CD14-positive monocyte (primary cell): ENCODE measurements at regions not wholly inside any gene's neighbourhood (a gene's known extent, or its start where the extent isn't known, plus 50 kb on each side); places are given as distances from the start of the nearest gene placed in this dataset.

Source experiments
- DNase-seq, 3 donors: peaks; one replicate each; pipeline ENCODE4 v3.0.0-alpha.2; 2011 to 2022
- H2AFZ ChIP-seq: 2 replicates; pipeline ENCODE4 v1.6.0; 2012; ENCODE audit warnings: mild to moderate bottlenecking, low read depth, low read length, inconsistent platforms; ENCODE audit not compliant: insufficient read depth, poor library complexity, severe bottlenecking
- H3K27ac ChIP-seq, 2 donors: 1 replicate in 1 of 2; 2 replicates in 1 of 2; pipeline ENCODE4 v1.5.1; 2012 to 2013; ENCODE audit warnings: low read length in 2 of 2, control low read depth in 1 of 2, inconsistent platforms in 1 of 2, low read depth in 1 of 2, mild to moderate bottlenecking in 1 of 2
- H3K27me3 ChIP-seq, 2 donors: one replicate each; pipeline versions ENCODE4 v1.6.0 to v1.6.1; 2011 to 2013; ENCODE audit warnings: low read length in 2 of 2; ENCODE audit not compliant: control insufficient read depth in 2 of 2, insufficient read depth in 2 of 2
- H3K36me3 ChIP-seq, 2 donors: replicated peaks in 1 of 2; 1 replicate in 1 of 2; 2 replicates in 1 of 2; pipeline versions ENCODE4 v1.5.1 to v1.6.1; 2012 to 2013; ENCODE audit warnings: low read length in 2 of 2, control low read depth in 1 of 2, inconsistent platforms in 1 of 2, mild to moderate bottlenecking in 1 of 2; ENCODE audit not compliant: insufficient read depth in 2 of 2, control insufficient read depth in 1 of 2
- H3K4me1 ChIP-seq, 2 donors: 1 replicate in 1 of 2; 2 replicates in 1 of 2; pipeline versions ENCODE4 v1.5.1 to v1.6.1; 2012 to 2013; ENCODE audit warnings: low read length in 2 of 2, control low read depth in 1 of 2, inconsistent platforms in 1 of 2, mild to moderate bottlenecking in 1 of 2, moderate library complexity in 1 of 2; ENCODE audit not compliant: insufficient read depth in 2 of 2, control insufficient read depth in 1 of 2
- H3K4me2 ChIP-seq: replicated peaks from 2 replicates; pipeline ENCODE3; 2012; ENCODE audit warnings: low read length, moderate library complexity, mild to moderate bottlenecking; ENCODE audit not compliant: poor library complexity, severe bottlenecking; ENCODE audit errors: extremely low read depth
- H3K4me3 ChIP-seq, 3 experiments: fragments of 200-600 bp in 1 of 3; sonication (generic) in 1 of 3; replicated peaks in 1 of 3; 1 replicate in 2 of 3; 2 replicates in 1 of 3; pipeline ENCODE4 v1.5.1; 2011 to 2013; ENCODE audit warnings: low read length in 3 of 3, mild to moderate bottlenecking in 3 of 3, control low read depth in 2 of 3, low read depth in 2 of 3, inconsistent platforms in 1 of 3, moderate library complexity in 1 of 3
- H3K79me2 ChIP-seq: 2 replicates; pipeline ENCODE4 v1.6.0; 2012; ENCODE audit warnings: mild to moderate bottlenecking, control low read depth, inconsistent platforms, low read length, moderate library complexity; ENCODE audit not compliant: insufficient read depth
- H3K9ac ChIP-seq: 2 replicates; pipeline ENCODE4 v1.6.0; 2017; ENCODE audit warnings: low read length, mild to moderate bottlenecking; ENCODE audit not compliant: insufficient read depth, poor library complexity, severe bottlenecking
- H3K9me3 ChIP-seq, 2 donors: replicated peaks in 1 of 2; 1 replicate in 1 of 2; 2 replicates in 1 of 2; pipeline versions ENCODE4 v1.5.1 to v1.6.1; 2012 to 2013; ENCODE audit warnings: low read length in 2 of 2, control low read depth in 1 of 2; ENCODE audit not compliant: control insufficient read depth in 1 of 2, insufficient read depth in 1 of 2
- H4K20me1 ChIP-seq: 2 replicates; pipeline ENCODE4 v1.6.0; 2012; ENCODE audit warnings: mild to moderate bottlenecking, low read length, control low read depth, moderate library complexity; ENCODE audit not compliant: insufficient read depth
- H3K27ac Mint-ChIP-seq, 7 donors: one replicate each; pipeline ENCODE4 v1.8.0; 2020; ENCODE audit warnings: mild to moderate bottlenecking in 7 of 7, mixed read lengths in 7 of 7, moderate library complexity in 6 of 7, inconsistent platforms in 2 of 7
- H3K27me3 Mint-ChIP-seq, 3 donors: one replicate each; pipeline ENCODE4 v1.8.0; 2021 to 2022; ENCODE audit warnings: low read depth in 3 of 3, mild to moderate bottlenecking in 3 of 3, mixed read lengths in 3 of 3, moderate library complexity in 3 of 3, inconsistent platforms in 1 of 3
- H3K36me3 Mint-ChIP-seq, 2 donors: one replicate each; pipeline ENCODE4 v1.8.0; 2020; ENCODE audit warnings: mixed read lengths in 2 of 2, inconsistent platforms in 1 of 2, mild to moderate bottlenecking in 1 of 2
- H3K4me1 Mint-ChIP-seq: one replicate; pipeline ENCODE4 v1.8.0; 2020; ENCODE audit warnings: mild to moderate bottlenecking, mixed read lengths
- H3K4me3 Mint-ChIP-seq, 2 donors: one replicate each; pipeline ENCODE4 v1.8.0; 2020; ENCODE audit warnings: mild to moderate bottlenecking in 2 of 2, mixed read lengths in 2 of 2, moderate library complexity in 1 of 2
- H3K9me3 Mint-ChIP-seq, 7 donors: one replicate each; pipeline ENCODE4 v1.8.0; 2020 to 2022; ENCODE audit warnings: mixed read lengths in 7 of 7, mild to moderate bottlenecking in 6 of 7, moderate library complexity in 6 of 7, inconsistent platforms in 2 of 7
- WGBS: methylation state at CpG from one replicate; pipeline ENCODE4 v1.1.5; 2013; ENCODE audit warnings: missing lambda C conversion rate; ENCODE audit not compliant: insufficient coverage; 5-methylcytosine and 5-hydroxymethylcytosine counted together
- intact Hi-C, 2 donors: fragments of 100-400 bp; cut with micrococcal nuclease; formaldehyde crosslinking; loops; one replicate each; pipeline versions ENCODE4 v1.15.0 to v1.15.1; 2023
- TF ChIP-seq, protein P1 (sequence below): fragments of 200-600 bp; IDR thresholded peaks from one replicate; pipeline ENCODE4 v1.8.0; 2022; ENCODE audit warnings: antibody characterized with exemption, mild to moderate bottlenecking

- 50% methylated on average over 2 of the region's 2 CpGs for WGBS
- peaks cover 0 to 3% of the 10 kb centered on the region in 2 donors for H3K4me1 ChIP-seq
- H3K9me3 Mint-ChIP-seq: peaks cover 0 to 8% (median 2%) of the 10 kb centered on the region in 7 donors
- intact Hi-C loops: no loop called here
- no peaks in the 10 kb centered on the region for H3K27me3 ChIP-seq
- no peak overlapping the region for H3K4me3 Mint-ChIP-seq
- no peak overlapping the region for H3K9ac ChIP-seq
- TF ChIP-seq, protein P1, sequence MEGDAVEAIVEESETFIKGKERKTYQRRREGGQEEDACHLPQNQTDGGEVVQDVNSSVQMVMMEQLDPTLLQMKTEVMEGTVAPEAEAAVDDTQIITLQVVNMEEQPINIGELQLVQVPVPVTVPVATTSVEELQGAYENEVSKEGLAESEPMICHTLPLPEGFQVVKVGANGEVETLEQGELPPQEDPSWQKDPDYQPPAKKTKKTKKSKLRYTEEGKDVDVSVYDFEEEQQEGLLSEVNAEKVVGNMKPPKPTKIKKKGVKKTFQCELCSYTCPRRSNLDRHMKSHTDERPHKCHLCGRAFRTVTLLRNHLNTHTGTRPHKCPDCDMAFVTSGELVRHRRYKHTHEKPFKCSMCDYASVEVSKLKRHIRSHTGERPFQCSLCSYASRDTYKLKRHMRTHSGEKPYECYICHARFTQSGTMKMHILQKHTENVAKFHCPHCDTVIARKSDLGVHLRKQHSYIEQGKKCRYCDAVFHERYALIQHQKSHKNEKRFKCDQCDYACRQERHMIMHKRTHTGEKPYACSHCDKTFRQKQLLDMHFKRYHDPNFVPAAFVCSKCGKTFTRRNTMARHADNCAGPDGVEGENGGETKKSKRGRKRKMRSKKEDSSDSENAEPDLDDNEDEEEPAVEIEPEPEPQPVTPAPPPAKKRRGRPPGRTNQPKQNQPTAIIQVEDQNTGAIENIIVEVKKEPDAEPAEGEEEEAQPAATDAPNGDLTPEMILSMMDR: no peak
- no peak for DNase-seq
- H4K20me1 ChIP-seq: no peaks in the 10 kb centered on the region
- H3K36me3 Mint-ChIP-seq: no peaks in the 10 kb centered on the region
- no peak overlapping the region for H3K4me2 ChIP-seq
- H3K27ac ChIP-seq: no peak overlapping the region
- no peak overlapping the region for H2AFZ ChIP-seq
- H3K27ac Mint-ChIP-seq: no peak overlapping the region
- H3K36me3 ChIP-seq: no peaks in the 10 kb centered on the region
- H3K9me3 ChIP-seq: no peaks in the 10 kb centered on the region
- no peaks in the 10 kb centered on the region for H3K79me2 ChIP-seq
- peaks cover 6% of the 10 kb centered on the region for H3K4me1 Mint-ChIP-seq
- H3K27me3 Mint-ChIP-seq: no peaks in the 10 kb centered on the region
- no peak overlapping the region for H3K4me3 ChIP-seq
These were observed 153.7 kb upstream of the ABI3BP start for GRCh38 chr3:101146946-101147345.

GRCh38 chr3:101144105-101144504 lies 150.9 kb upstream of the ABI3BP start:
- H2AFZ ChIP-seq: no peak overlapping the region
- Mint-ChIP-seq H3K36me3 (no peaks in the 10 kb centered on the region), H3K27ac (no peak overlapping the region), H3K27me3 (peaks cover 0 to 2% (median 0%) of the 10 kb centered on the region in 3 donors), H3K4me3 (no peak overlapping the region), H3K9me3 (peaks cover 0 to 8% (median 2%) of the 10 kb centered on the region in 7 donors), H3K4me1 (peaks cover 6% of the 10 kb centered on the region)
- no peaks in the 10 kb centered on the region for H3K27me3 ChIP-seq
- intact Hi-C loops: no loop called here
- no peaks in the 10 kb centered on the region for H3K36me3 ChIP-seq
- H3K27ac ChIP-seq: no peak overlapping the region
- no peaks in the 10 kb centered on the region for H4K20me1 ChIP-seq
- peaks cover 0 to 3% of the 10 kb centered on the region in 2 donors for H3K4me1 ChIP-seq
- H3K79me2 ChIP-seq: no peaks in the 10 kb centered on the region
- no peak overlapping the region for H3K4me2 ChIP-seq
- no peaks in the 10 kb centered on the region for H3K9me3 ChIP-seq
- no peak for DNase-seq
- no CpG with 5 or more reads among the region's 3 CpGs for WGBS
- no peak overlapping the region for H3K9ac ChIP-seq
- TF ChIP-seq, protein P1: no peak
- H3K4me3 ChIP-seq: no peak overlapping the region
